Mesendoderm (in vitro differentiated cells): ENCODE measurements at regions not wholly inside any gene's neighbourhood (a gene's known extent, or its start where the extent isn't known, plus 50 kb on each side); places are given as distances from the start of the nearest gene placed in this dataset.

ENCODE experiments used
- DNase-seq: peaks from one replicate; pipeline ENCODE4 v3.0.0; 2013
- H2AK5ac ChIP-seq: 2 replicates; pipeline ENCODE4 v1.6.1; 2013; ENCODE audit warnings: low read length, inconsistent platforms
- H2BK120ac ChIP-seq: 2 replicates; pipeline ENCODE4 v1.6.1; 2013; ENCODE audit warnings: low read depth, mild to moderate bottlenecking, low read length, moderate library complexity, mixed read lengths
- H2BK15ac ChIP-seq: replicated peaks from 2 replicates; pipeline ENCODE4 v1.6.1; 2013; ENCODE audit warnings: low read depth, mild to moderate bottlenecking, moderate library complexity
- H2BK5ac ChIP-seq: 2 replicates; pipeline ENCODE4 v1.6.1; 2013; ENCODE audit warnings: low read length, inconsistent platforms
- H3K18ac ChIP-seq: 2 replicates; pipeline ENCODE4 v1.6.1; 2013; ENCODE audit warnings: mild to moderate bottlenecking, low read length, mixed read lengths
- H3K23ac ChIP-seq: one replicate; pipeline ENCODE4 v1.6.1; 2013; ENCODE audit warnings: low read length
- H3K27ac ChIP-seq: 2 replicates; pipeline ENCODE4 v1.5.1; 2013; ENCODE audit warnings: low read depth, mild to moderate bottlenecking, inconsistent platforms, low read length, moderate library complexity
- H3K27me3 ChIP-seq: 2 replicates; pipeline ENCODE4 v1.6.1; 2013; ENCODE audit warnings: low read length, control low read depth, mild to moderate bottlenecking, inconsistent platforms; ENCODE audit not compliant: insufficient read depth, poor library complexity
- H3K36me3 ChIP-seq: 2 replicates; pipeline ENCODE4 v1.6.1; 2013; ENCODE audit warnings: low read length, inconsistent platforms; ENCODE audit not compliant: control insufficient read depth, insufficient read depth
- H3K4ac ChIP-seq: one replicate; pipeline ENCODE4 v1.6.1; 2013; ENCODE audit warnings: low read depth, mild to moderate bottlenecking, low read length, moderate library complexity
- H3K4me1 ChIP-seq: 2 replicates; pipeline ENCODE4 v1.6.1; 2013; ENCODE audit warnings: low read depth, low read length, inconsistent platforms; ENCODE audit not compliant: control insufficient read depth
- H3K4me2 ChIP-seq: 2 replicates; pipeline ENCODE4 v1.6.1; 2013; ENCODE audit warnings: low read length
- H3K4me3 ChIP-seq: 2 replicates; pipeline ENCODE4 v1.5.1; 2013; ENCODE audit warnings: mild to moderate bottlenecking, low read length
- H3K56ac ChIP-seq: one replicate; pipeline ENCODE4 v1.6.1; 2013; ENCODE audit warnings: low read length
- H3K79me1 ChIP-seq: 2 replicates; pipeline ENCODE4 v1.6.1; 2013; ENCODE audit warnings: low read length, inconsistent platforms
- H3K79me2 ChIP-seq: 2 replicates; pipeline ENCODE4 v1.6.1; 2013; ENCODE audit warnings: mild to moderate bottlenecking, low read length; ENCODE audit not compliant: control insufficient read depth, insufficient read depth
- H3K9ac ChIP-seq: 2 replicates; pipeline ENCODE4 v1.6.1; 2013; ENCODE audit warnings: low read length, inconsistent platforms
- H4K5ac ChIP-seq: one replicate; pipeline ENCODE4 v1.6.1; 2013; ENCODE audit warnings: low read length
- H4K8ac ChIP-seq: one replicate; pipeline ENCODE4 v1.6.1; 2013; ENCODE audit warnings: low read depth, mild to moderate bottlenecking, control low read depth, low read length, moderate library complexity
- WGBS: extraction: QIAGEN DNeasy Blood & Tissue Kit; methylation state at CpG from one replicate; pipeline ENCODE4 v1.1.7; 2013; ENCODE audit warnings: low lambda C conversion rate, missing lambda C conversion rate; ENCODE audit not compliant: insufficient coverage; ENCODE audit errors: extremely low coverage; 5-methylcytosine and 5-hydroxymethylcytosine counted together

DNA sequence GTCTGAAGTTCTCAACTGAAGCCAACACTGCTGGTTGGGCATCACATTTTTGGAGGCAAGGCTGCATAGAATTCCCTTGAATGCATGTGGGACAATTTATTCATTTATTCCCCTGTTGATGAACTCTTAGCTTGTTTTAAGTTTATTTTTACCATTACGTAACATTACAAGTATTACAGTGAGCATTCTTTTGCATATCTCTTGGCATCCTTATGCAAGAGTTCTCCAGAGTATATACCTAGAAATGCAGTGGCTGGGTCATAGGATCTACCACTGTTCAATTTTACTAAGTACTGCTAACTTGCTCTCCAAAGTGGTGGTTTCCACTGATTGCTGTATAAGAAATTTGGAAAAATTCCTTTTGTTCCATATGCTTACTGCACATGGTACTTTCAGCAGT, 66.5 kb downstream of the UCHL1 start:
- WGBS = no CpG with 5 or more reads among the region's 1 CpG
- no peaks in the 10 kb centered on the region for H3K79me1 ChIP-seq

DNA sequence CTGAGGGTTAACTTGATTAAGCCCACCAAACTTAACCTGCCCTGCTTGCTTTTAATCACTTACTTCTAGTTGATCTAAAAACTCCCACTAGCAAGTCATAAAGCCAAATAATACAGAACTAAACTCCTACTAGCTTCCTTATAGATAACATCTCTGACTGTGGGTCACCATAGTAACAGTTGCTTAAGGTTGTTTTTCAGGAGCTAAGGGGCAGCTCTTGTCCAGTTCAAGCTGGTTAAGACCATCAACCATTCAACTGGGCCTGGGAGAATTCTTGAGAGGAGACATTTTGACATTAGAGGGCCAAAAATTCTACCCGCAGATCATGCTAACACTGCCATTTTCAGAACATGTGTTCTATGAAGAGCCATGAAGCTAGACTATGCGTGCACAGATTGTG, 67.0 kb downstream of the UCHL1 start:
- no peak overlapping the region for H4K5ac ChIP-seq
- H3K27ac ChIP-seq = no peak overlapping the region
- H3K4me2 ChIP-seq = no peak overlapping the region
- no peak overlapping the region for H3K4me3 ChIP-seq
- WGBS = no CpG with 5 or more reads among the region's 2 CpGs
- no peak overlapping the region for H2AK5ac ChIP-seq
- no peak overlapping the region for H3K18ac ChIP-seq
- no peaks in the 10 kb centered on the region for H3K79me1 ChIP-seq
- H3K9ac ChIP-seq = no peak overlapping the region
- no peak overlapping the region for H3K23ac ChIP-seq
- no peak overlapping the region for H2BK5ac ChIP-seq
- no peak overlapping the region for H3K56ac ChIP-seq
- H3K4me1 ChIP-seq = no peaks in the 10 kb centered on the region
- DNase-seq = peak; percentile 79
- no peak overlapping the region for H2BK120ac ChIP-seq
- no peak overlapping the region for H3K4ac ChIP-seq
- no peaks in the 10 kb centered on the region for H3K79me2 ChIP-seq
- no peaks in the 10 kb centered on the region for H3K27me3 ChIP-seq
- H3K36me3 ChIP-seq = no peaks in the 10 kb centered on the region
- no peak overlapping the region for H4K8ac ChIP-seq
- H2BK15ac ChIP-seq = no peak overlapping the region

More for the DNA sequence above, 66.5 kb downstream of the UCHL1 start:
- H3K4me2 ChIP-seq = no peak overlapping the region
- H2BK120ac ChIP-seq = no peak overlapping the region
- DNase-seq = no peak
- H3K56ac ChIP-seq = no peak overlapping the region
- H3K4me1 ChIP-seq = no peaks in the 10 kb centered on the region
- no peak overlapping the region for H3K4ac ChIP-seq
- no peak overlapping the region for H3K23ac ChIP-seq
- no peak overlapping the region for H2BK5ac ChIP-seq
- no peaks in the 10 kb centered on the region for H3K27me3 ChIP-seq
- H3K18ac ChIP-seq = no peak overlapping the region
- no peak overlapping the region for H3K27ac ChIP-seq
- H3K36me3 ChIP-seq = no peaks in the 10 kb centered on the region
- H3K4me3 ChIP-seq = no peak overlapping the region
- H2BK15ac ChIP-seq = no peak overlapping the region
- H3K79me2 ChIP-seq = no peaks in the 10 kb centered on the region
- no peak overlapping the region for H4K5ac ChIP-seq
- H2AK5ac ChIP-seq = no peak overlapping the region
- H4K8ac ChIP-seq = no peak overlapping the region
- no peak overlapping the region for H3K9ac ChIP-seq

DNA sequence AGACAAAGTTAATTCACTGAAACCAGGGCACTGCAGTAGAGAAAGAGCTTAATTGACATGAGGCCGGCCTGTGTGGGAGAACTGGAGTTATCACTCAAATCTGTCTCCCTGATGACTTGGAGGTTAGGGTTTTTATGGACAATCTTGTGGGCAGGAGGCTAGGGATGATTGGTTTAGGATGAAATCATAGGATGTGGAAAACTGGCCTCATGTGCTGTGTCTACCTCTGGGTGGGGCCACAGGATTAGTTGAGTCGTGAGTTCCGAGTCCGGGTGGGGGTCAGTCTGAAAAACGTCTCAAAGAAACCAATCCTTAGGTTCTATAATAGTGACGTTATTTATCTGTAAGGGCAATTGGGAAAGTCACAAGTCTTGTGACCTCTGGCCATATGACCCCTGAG, 68.1 kb downstream of the UCHL1 start:
- no peaks in the 10 kb centered on the region for H3K4me1 ChIP-seq
- no peak overlapping the region for H3K4ac ChIP-seq
- H2AK5ac ChIP-seq = no peak overlapping the region
- no peak overlapping the region for H3K18ac ChIP-seq
- H3K27ac ChIP-seq = no peak overlapping the region
- no peak overlapping the region for H3K4me3 ChIP-seq
- no peak overlapping the region for H2BK5ac ChIP-seq
- H3K79me2 ChIP-seq = no peaks in the 10 kb centered on the region
- H4K5ac ChIP-seq = no peak overlapping the region
- no peak overlapping the region for H3K4me2 ChIP-seq
- no peaks in the 10 kb centered on the region for H3K27me3 ChIP-seq
- H2BK120ac ChIP-seq = no peak overlapping the region
- no peaks in the 10 kb centered on the region for H3K36me3 ChIP-seq
- H2BK15ac ChIP-seq = no peak overlapping the region
- no peak overlapping the region for H4K8ac ChIP-seq
- H3K56ac ChIP-seq = no peak overlapping the region
- WGBS = no CpG with 5 or more reads among the region's 6 CpGs
- H3K79me1 ChIP-seq = no peaks in the 10 kb centered on the region
- H3K23ac ChIP-seq = no peak overlapping the region
- no peak overlapping the region for H3K9ac ChIP-seq
- no peak for DNase-seq

DNA sequence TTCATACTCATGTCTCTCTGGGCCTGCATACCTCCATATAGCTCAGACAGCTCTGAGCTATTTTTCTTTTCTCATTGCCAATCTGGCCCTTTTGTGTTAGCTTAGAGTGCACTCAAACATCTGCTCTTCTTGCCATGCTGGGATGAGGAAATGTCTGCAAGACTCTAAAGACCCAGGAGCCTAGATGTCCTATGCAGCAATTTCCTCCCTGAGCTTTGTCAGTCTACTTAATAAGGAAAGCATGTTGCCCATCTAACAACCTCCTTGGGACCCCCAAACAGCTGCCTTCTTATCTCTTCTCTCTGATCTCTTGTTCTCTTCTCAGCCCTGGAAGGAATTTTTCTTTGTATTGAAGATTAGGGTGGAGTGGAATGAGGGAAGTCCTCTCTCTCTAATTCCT, 69.2 kb downstream of the UCHL1 start:
- H3K36me3 ChIP-seq = no peaks in the 10 kb centered on the region
- no peak overlapping the region for H3K4me2 ChIP-seq
- no peaks in the 10 kb centered on the region for H3K4me1 ChIP-seq
- H3K4ac ChIP-seq = no peak overlapping the region
- no peak overlapping the region for H3K4me3 ChIP-seq
- H4K5ac ChIP-seq = no peak overlapping the region
- DNase-seq = no peak
- no peak overlapping the region for H3K23ac ChIP-seq
- H2BK15ac ChIP-seq = no peak overlapping the region
- H3K79me1 ChIP-seq = no peaks in the 10 kb centered on the region
- no peak overlapping the region for H2BK120ac ChIP-seq
- H3K79me2 ChIP-seq = no peaks in the 10 kb centered on the region
- no peak overlapping the region for H2AK5ac ChIP-seq
- no peak overlapping the region for H3K27ac ChIP-seq
- no peak overlapping the region for H4K8ac ChIP-seq
- H3K9ac ChIP-seq = no peak overlapping the region
- H2BK5ac ChIP-seq = no peak overlapping the region
- no peak overlapping the region for H3K56ac ChIP-seq
- no peaks in the 10 kb centered on the region for H3K27me3 ChIP-seq
- H3K18ac ChIP-seq = no peak overlapping the region

DNA sequence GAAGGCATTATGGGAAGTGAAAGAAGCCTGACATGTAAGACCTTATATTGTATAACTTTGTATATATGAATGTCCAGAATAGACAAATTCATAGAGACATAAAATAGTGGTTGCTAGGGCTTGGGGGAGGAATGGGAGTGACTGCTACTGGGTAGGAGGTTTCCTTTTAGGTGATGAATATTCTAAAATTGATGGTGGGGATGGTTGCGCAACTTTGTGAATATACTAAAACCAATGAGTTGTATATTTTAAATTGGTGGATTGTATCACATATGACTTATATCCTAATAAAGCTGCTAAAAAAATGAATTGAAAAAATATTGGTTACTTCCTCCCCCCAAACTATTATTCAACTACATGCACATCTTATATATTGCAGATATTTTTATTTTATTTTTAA, 70.0 kb downstream of the UCHL1 start:
- Histone ChIP-seq H2BK5ac (no peak overlapping the region), H3K79me1 (no peaks in the 10 kb centered on the region), H3K9ac (no peak overlapping the region), H3K4me2 (no peak overlapping the region), H3K4ac (no peak overlapping the region), H4K8ac (no peak overlapping the region), H3K56ac (no peak overlapping the region), H4K5ac (no peak overlapping the region), H3K23ac (no peak overlapping the region), H3K79me2 (no peaks in the 10 kb centered on the region), H2BK120ac (no peak overlapping the region), H3K18ac (no peak overlapping the region), H2AK5ac (no peak overlapping the region), H3K4me1 (no peaks in the 10 kb centered on the region), H3K4me3 (no peak overlapping the region), H3K36me3 (no peaks in the 10 kb centered on the region), H3K27me3 (no peaks in the 10 kb centered on the region), H3K27ac (no peak overlapping the region), H2BK15ac (no peak overlapping the region)
- DNase-seq = no peak
- WGBS = no CpG with 5 or more reads among the region's 1 CpG

DNA sequence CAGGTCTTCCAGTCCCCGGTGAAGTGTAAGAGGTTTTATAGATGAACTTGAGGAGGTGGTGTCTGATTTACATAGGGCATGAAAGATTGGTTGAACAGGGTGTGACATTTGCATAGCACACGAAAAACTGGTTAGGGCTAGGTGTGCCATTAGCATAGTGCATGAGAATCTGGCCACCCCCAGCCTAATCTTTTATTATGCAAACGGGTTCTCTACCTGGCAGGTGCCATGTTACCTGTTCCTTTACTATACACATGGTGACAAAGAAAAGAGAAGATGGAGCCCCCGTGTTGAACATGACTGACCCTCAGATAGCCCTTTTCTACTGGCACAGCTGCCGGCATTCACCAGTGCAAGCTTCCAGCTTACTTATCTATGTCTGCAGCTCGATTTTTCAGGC, 71.0 kb downstream of the UCHL1 start:
- no peaks in the 10 kb centered on the region for H3K36me3 ChIP-seq
- no peak overlapping the region for H4K8ac ChIP-seq
- H3K56ac ChIP-seq = no peak overlapping the region
- no peaks in the 10 kb centered on the region for H3K79me1 ChIP-seq
- H3K27ac ChIP-seq = no peak overlapping the region
- H2BK5ac ChIP-seq = no peak overlapping the region
- no peak overlapping the region for H3K9ac ChIP-seq
- H3K4me1 ChIP-seq = no peaks in the 10 kb centered on the region
- no peak overlapping the region for H4K5ac ChIP-seq
- H3K27me3 ChIP-seq = no peaks in the 10 kb centered on the region
- no peak overlapping the region for H3K4me3 ChIP-seq
- no peak for DNase-seq
- no peak overlapping the region for H3K23ac ChIP-seq
- H3K18ac ChIP-seq = no peak overlapping the region
- H3K79me2 ChIP-seq = no peaks in the 10 kb centered on the region
- H3K4me2 ChIP-seq = no peak overlapping the region
- H3K4ac ChIP-seq = no peak overlapping the region
- no CpG with 5 or more reads among the region's 6 CpGs for WGBS
- H2BK15ac ChIP-seq = no peak overlapping the region
- no peak overlapping the region for H2BK120ac ChIP-seq
- H2AK5ac ChIP-seq = no peak overlapping the region
